HCT116 (cell line): ENCODE measurements at regions not wholly inside any gene's neighbourhood (a gene's known extent, or its start where the extent isn't known, plus 50 kb on each side); places are given as distances from the start of the nearest gene placed in this dataset.

Experiments used
- ATAC-seq: fragments of 200-7000 bp; cut with Tn5 transposase; 2 replicates; pipeline ENCODE4 v1.9.1; 2020; ENCODE audit warnings: mild to moderate bottlenecking, moderate library complexity
- BruUV-seq: library from RNA; stranded (reverse); fragments of 400-500 nt; replicated peaks from 2 replicates; lab custom pipeline; 2021; lab: Mats Ljungman, UMichigan
- CTCF ChIA-PET: fragments of 300-600 bp; sonication (Branson Sonifier 250); formaldehyde crosslinking; loops from one replicate; lab custom pipeline; 2021; ENCODE audit warnings: antibody characterized with exemption; lab: Charles Lee
- POLR2A ChIA-PET: fragments of 300-600, 350-600 bp; sonication (Branson Sonifier 250); formaldehyde crosslinking; loops from one replicate; lab custom pipeline; 2021; ENCODE audit warnings: antibody characterized with exemption; lab: Charles Lee
- RAD21 ChIA-PET, 2 experiments: fragments of 300-600 bp; sonication (Branson Sonifier 250); formaldehyde crosslinking; loops; one replicate each; lab custom pipeline; 2023; ENCODE audit warnings: low total read pairs in 2 of 2; ENCODE audit not compliant: uncharacterized antibody in 2 of 2, unreplicated experiment in 2 of 2, low non-redundant PET in 1 of 2; lab: Charles Lee
- DNase-seq: peaks from one replicate; pipeline ENCODE4 v3.0.0-alpha.2; 2010; ENCODE audit warnings: low read depth, low spot score
- H2AFZ ChIP-seq: fragments of 200-600 bp; shearing (Covaris generic), sonication (generic); 2 replicates; pipeline ENCODE4 v1.6.1; 2017; ENCODE audit warnings: low read depth, mixed run types, mixed read lengths, antibody characterized with exemption, low read length; ENCODE audit not compliant: poor library complexity, severe bottlenecking
- H3K27ac ChIP-seq: 2 replicates; pipeline ENCODE4 v1.5.1; 2012; ENCODE audit warnings: low read depth, low read length
- H3K27me3 ChIP-seq: fragments of 200-600 bp; sonication (generic); 2 replicates; pipeline ENCODE4 v1.6.1; 2016; ENCODE audit warnings: mixed run types, low read length, mixed read lengths; ENCODE audit not compliant: insufficient read depth
- H3K36me3 ChIP-seq, 2 experiments: fragments of 200-500 bp in 1 of 2; fragments of 200-600 bp in 1 of 2; sonication (Bioruptor generic) in 1 of 2; sonication (generic) in 1 of 2; 2 replicates each; pipeline versions ENCODE4 v1.5.1 to v1.6.1; 2014 to 2016; ENCODE audit warnings: low read length in 2 of 2, inconsistent platforms in 1 of 2, mixed read lengths in 1 of 2, mixed run types in 1 of 2; ENCODE audit not compliant: insufficient read depth in 2 of 2, control insufficient read depth in 1 of 2
- H3K4me1 ChIP-seq, 2 experiments: fragments of 200-600 bp in 1 of 2; sonication (generic) in 1 of 2; 2 replicates each; pipeline versions ENCODE4 v1.5.1 to v1.6.1; 2012 to 2017; ENCODE audit warnings: low read length in 2 of 2, inconsistent platforms in 1 of 2, mild to moderate bottlenecking in 1 of 2, mixed read lengths in 1 of 2, mixed run types in 1 of 2, moderate library complexity in 1 of 2; ENCODE audit not compliant: insufficient read depth in 2 of 2, control insufficient read depth in 1 of 2
- H3K4me2 ChIP-seq: fragments of 200-600 bp; sonication (generic); 2 replicates; pipeline ENCODE4 v1.6.1; 2017; ENCODE audit warnings: mixed run types, low read length, mixed read lengths
- H3K4me3 ChIP-seq, 2 experiments: fragments of 200-600 bp in 1 of 2; sonication (generic) in 1 of 2; replicated peaks in 1 of 2; 2 replicates each; pipeline ENCODE4 v1.5.1; 2011 to 2016; ENCODE audit warnings: low read length in 2 of 2, control low read depth in 1 of 2, low read depth in 1 of 2, mild to moderate bottlenecking in 1 of 2, mixed read lengths in 1 of 2, mixed run types in 1 of 2
- H3K79me2 ChIP-seq: fragments of 200-600 bp; sonication (generic); 2 replicates; pipeline ENCODE4 v1.6.1; 2017; ENCODE audit warnings: mild to moderate bottlenecking, mixed run types, low read length, moderate library complexity, mixed read lengths; ENCODE audit not compliant: insufficient read depth
- H3K9ac ChIP-seq: fragments of 200-600 bp; sonication (generic); 2 replicates; pipeline ENCODE4 v1.6.1; 2016; ENCODE audit warnings: low read length, mixed read lengths
- H3K9me2 ChIP-seq: fragments of 200-600 bp; sonication (generic), shearing (Covaris generic); 2 replicates; pipeline ENCODE4 v1.6.1; 2017; ENCODE audit warnings: mixed run types, mild to moderate bottlenecking, moderate library complexity; ENCODE audit not compliant: insufficient read depth
- H3K9me3 ChIP-seq, 2 experiments: fragments of 200-500 bp in 1 of 2; fragments of 200-600 bp in 1 of 2; sonication (Bioruptor generic) in 1 of 2; sonication (generic) in 1 of 2; 2 replicates each; pipeline ENCODE4 v1.6.1; 2014 to 2017; ENCODE audit warnings: low read length in 2 of 2, mixed read lengths in 2 of 2, inconsistent platforms in 1 of 2, low read depth in 1 of 2, mild to moderate bottlenecking in 1 of 2, mixed run types in 1 of 2, moderate library complexity in 1 of 2; ENCODE audit not compliant: control insufficient read depth in 1 of 2, insufficient read depth in 1 of 2
- H4K20me1 ChIP-seq: fragments of 200-600 bp; sonication (generic), shearing (Covaris generic); 2 replicates; pipeline ENCODE4 v1.6.1; 2017; ENCODE audit warnings: mixed run types, mild to moderate bottlenecking, moderate library complexity; ENCODE audit not compliant: insufficient read depth
- CEBPB ChIP-seq: IDR thresholded peaks from 2 replicates; pipeline ENCODE4 v1.6.1; 2012; ENCODE audit warnings: low read depth
- EGR1 ChIP-seq: IDR thresholded peaks from 2 replicates; pipeline ENCODE4 v1.6.1; 2012; ENCODE audit warnings: low read depth
- EZH2 ChIP-seq: fragments of 200-600 bp; sonication (generic); IDR thresholded peaks from 2 replicates; pipeline ENCODE4 v1.6.1; 2017; ENCODE audit warnings: antibody characterized with exemption, mixed run types
- EZH2phosphoT487 ChIP-seq: fragments of 200-600 bp; IDR thresholded peaks from 2 replicates; pipeline ENCODE4 v1.6.1; 2018; ENCODE audit warnings: antibody characterized with exemption, borderline replicate concordance
- FOSL1 ChIP-seq: IDR thresholded peaks from 2 replicates; pipeline ENCODE4 v1.6.1; 2012; ENCODE audit warnings: low read depth
- MAX ChIP-seq: IDR thresholded peaks from 2 replicates; pipeline ENCODE4 v1.6.1; 2012
- SIN3A ChIP-seq: IDR thresholded peaks from 2 replicates; pipeline ENCODE4 v1.6.1; 2012; ENCODE audit warnings: low read depth
- intact Hi-C: fragments of 100-400 bp; cut with micrococcal nuclease; formaldehyde crosslinking; loops from 2 replicates; pipeline ENCODE4 v1.10.0; 2022

GRCh38 chr4:123553733-123554637, 157.4 kb downstream of the SPRY1 start:
- Histone ChIP-seq H3K9me3 (no peaks in the 10 kb centered on the region), H2AFZ (no peak overlapping the region), H3K9ac (no peak overlapping the region), H4K20me1 (no peaks in the 10 kb centered on the region), H3K36me3 (no peaks in the 10 kb centered on the region), H3K4me3 (no peak overlapping the region), H3K27ac (no peak overlapping the region)
- intact Hi-C loops: no loop called here
- CTCF ChIA-PET: interaction anchor here (2.2 kb wide), 1 partner anchor 11 kb away, joined by 12 read pairs; no protein-coding TSS in a partner anchor
- POLR2A ChIA-PET: no interaction called here
- no peak for DNase-seq
- no peak for ATAC-seq
- TF ChIP-seq EGR1: no peak
- TF ChIP-seq EZH2: no peak
- no peak for TF ChIP-seq FOSL1
- no peak for TF ChIP-seq MAX
- TF ChIP-seq, all 23 proteins: peak for 0
- H3K9me2 ChIP-seq: no peaks in the 10 kb centered on the region
- H3K27me3 ChIP-seq: no peaks in the 10 kb centered on the region
- BruUV-seq: no TSS peak
- RAD21 ChIA-PET: interaction anchor here in 1 of 2 experiments (0.6 kb wide), 1 partner anchor 57 kb away, joined by 4 read pairs; no protein-coding TSS in a partner anchor
- H3K4me2 ChIP-seq: no peak overlapping the region
- H3K4me1 ChIP-seq: peaks cover 11 to 25% of the 10 kb centered on the region in 2 experiments
- H3K79me2 ChIP-seq: no peaks in the 10 kb centered on the region

- H3K9ac ChIP-seq: no peak overlapping the region
- CTCF ChIA-PET: interaction anchor here (2.2 kb wide), 1 partner anchor 10 kb away, joined by 12 read pairs; no protein-coding TSS in a partner anchor
- DNase-seq (no peak), ATAC-seq (no peak)
- POLR2A ChIA-PET: no interaction called here
- no peaks in the 10 kb centered on the region for H3K9me3 ChIP-seq
- peaks cover 11 to 25% of the 10 kb centered on the region in 2 experiments for H3K4me1 ChIP-seq
- no peaks in the 10 kb centered on the region for H3K9me2 ChIP-seq
- H3K4me2 ChIP-seq: no peak overlapping the region; the same call in 1 of the 2 replicates
- TF ChIP-seq CEBPB (no peak), SIN3A (no peak), EZH2phosphoT487 (no peak)
- H3K79me2 ChIP-seq: no peaks in the 10 kb centered on the region
- H3K36me3 ChIP-seq: no peaks in the 10 kb centered on the region
- H4K20me1 ChIP-seq: no peaks in the 10 kb centered on the region
- no peak overlapping the region for H3K4me3 ChIP-seq
- H3K27me3 ChIP-seq: no peaks in the 10 kb centered on the region
- RAD21 ChIA-PET: interaction anchor here in 1 of 2 experiments (0.6 kb wide), 1 partner anchor 56 kb away, joined by 4 read pairs; no protein-coding TSS in a partner anchor
- H2AFZ ChIP-seq: no peak overlapping the region
- H3K27ac ChIP-seq: peak overlapping the region; percentile 28; the same call in 1 of the 2 replicates
- BruUV-seq: no TSS peak
- intact Hi-C loops: no loop called here
These were observed 158.2 kb downstream of the SPRY1 start for GRCh38 chr4:123554801-123555232.
